Mesenchymal stem cell (in vitro differentiated cells and primary cell): ENCODE measurements at regions not wholly inside any gene's neighbourhood (a gene's known extent, or its start where the extent isn't known, plus 50 kb on each side); places are given as distances from the start of the nearest gene placed in this dataset.

Experiments used
- DNase-seq: peaks from one replicate; pipeline ENCODE4 v3.0.0-alpha.2; 2013
- H2AFZ ChIP-seq: one replicate; pipeline ENCODE4 v1.6.1; 2013; ENCODE audit warnings: low read depth, mild to moderate bottlenecking, control low read depth, inconsistent platforms, low read length, moderate library complexity
- H2AK5ac ChIP-seq: 2 replicates; pipeline ENCODE4 v1.6.1; 2013; ENCODE audit warnings: low read length, moderate library complexity, mild to moderate bottlenecking, inconsistent platforms; ENCODE audit not compliant: severe bottlenecking
- H2BK120ac ChIP-seq: one replicate; pipeline ENCODE4 v1.6.1; 2013; ENCODE audit warnings: low read depth, mild to moderate bottlenecking, inconsistent platforms, low read length, moderate library complexity
- H2BK12ac ChIP-seq, 2 experiments: one replicate each; pipeline ENCODE4 v1.6.1; 2013; ENCODE audit warnings: inconsistent platforms in 2 of 2, low read length in 2 of 2, mild to moderate bottlenecking in 2 of 2, moderate library complexity in 2 of 2, control low read depth in 1 of 2
- H2BK15ac ChIP-seq: one replicate; pipeline ENCODE4 v1.6.1; 2013; ENCODE audit warnings: mild to moderate bottlenecking, low read depth, inconsistent platforms; ENCODE audit not compliant: poor library complexity, severe bottlenecking
- H2BK5ac ChIP-seq: 2 replicates; pipeline ENCODE4 v1.6.1; 2013; ENCODE audit warnings: low read depth, mild to moderate bottlenecking, low read length, control low read depth, inconsistent platforms; ENCODE audit not compliant: poor library complexity, severe bottlenecking
- H3K14ac ChIP-seq, 2 experiments: one replicate each; pipeline ENCODE4 v1.6.1; 2013; ENCODE audit warnings: inconsistent platforms in 2 of 2, low read length in 2 of 2, control low read depth in 1 of 2, mild to moderate bottlenecking in 1 of 2, moderate library complexity in 1 of 2
- H3K18ac ChIP-seq, 2 experiments: one replicate each; pipeline ENCODE4 v1.6.1; 2013; ENCODE audit warnings: inconsistent platforms in 2 of 2, low read length in 2 of 2, control low read depth in 1 of 2, low read depth in 1 of 2, mild to moderate bottlenecking in 1 of 2
- H3K23ac ChIP-seq, 2 experiments: one replicate each; pipeline ENCODE4 v1.6.1; 2013; ENCODE audit warnings: inconsistent platforms in 2 of 2, low read length in 2 of 2, mild to moderate bottlenecking in 2 of 2, moderate library complexity in 2 of 2, control low read depth in 1 of 2
- H3K27ac ChIP-seq: 2 replicates; pipeline ENCODE4 v1.5.1; 2013; ENCODE audit warnings: mild to moderate bottlenecking, moderate library complexity, low read length, control low read depth, inconsistent platforms; ENCODE audit not compliant: poor library complexity, severe bottlenecking
- H3K27me3 ChIP-seq, 2 experiments: 2 replicates each; pipeline versions ENCODE4 v1.6.1 to v1.7.0; 2013; ENCODE audit warnings: low read length in 2 of 2, mild to moderate bottlenecking in 2 of 2, moderate library complexity in 2 of 2, control low read depth in 1 of 2, inconsistent platforms in 1 of 2; ENCODE audit not compliant: control insufficient read depth in 1 of 2, insufficient read depth in 1 of 2
- H3K36me3 ChIP-seq, 2 experiments: 2 replicates each; pipeline versions ENCODE4 v1.6.1 to v1.7.0; 2013; ENCODE audit warnings: low read length in 2 of 2, control low read depth in 1 of 2, inconsistent platforms in 1 of 2, low read depth in 1 of 2, mild to moderate bottlenecking in 1 of 2; ENCODE audit not compliant: insufficient read depth in 2 of 2, control insufficient read depth in 1 of 2
- H3K4ac ChIP-seq, 2 experiments: one replicate each; pipeline ENCODE4 v1.6.1; 2013; ENCODE audit warnings: inconsistent platforms in 2 of 2, low read length in 2 of 2, mild to moderate bottlenecking in 2 of 2, moderate library complexity in 2 of 2, control low read depth in 1 of 2, low read depth in 1 of 2
- H3K4me1 ChIP-seq: 2 replicates; pipeline ENCODE4 v1.6.1; 2013; ENCODE audit warnings: low read depth, low read length, control low read depth; ENCODE audit not compliant: control insufficient read depth, insufficient read depth
- H3K4me2 ChIP-seq: 2 replicates; pipeline ENCODE4 v1.6.1; 2013; ENCODE audit warnings: low read length, mild to moderate bottlenecking, inconsistent platforms; ENCODE audit not compliant: poor library complexity, severe bottlenecking
- H3K4me3 ChIP-seq, 2 experiments: 2 replicates each; pipeline versions ENCODE4 v1.5.1 to v1.7.0; 2013; ENCODE audit warnings: low read length in 2 of 2, mild to moderate bottlenecking in 2 of 2, control low read depth in 1 of 2, low read depth in 1 of 2; ENCODE audit not compliant: insufficient read depth in 1 of 2
- H3K79me1 ChIP-seq: replicated peaks from 2 replicates; pipeline ENCODE4 v1.6.1; 2013; ENCODE audit warnings: mild to moderate bottlenecking, control low read depth, low read length, inconsistent platforms; ENCODE audit not compliant: poor library complexity, severe bottlenecking
- H3K9ac ChIP-seq: 2 replicates; pipeline ENCODE4 v1.7.0; 2013; ENCODE audit warnings: mild to moderate bottlenecking, low read length, moderate library complexity
- H3K9me3 ChIP-seq: 2 replicates; pipeline ENCODE4 v1.7.0; 2013; ENCODE audit warnings: mild to moderate bottlenecking, low read length; ENCODE audit not compliant: control insufficient read depth
- H4K8ac ChIP-seq: one replicate; pipeline ENCODE4 v1.6.1; 2013; ENCODE audit warnings: inconsistent platforms, mild to moderate bottlenecking, low read length, moderate library complexity
- H4K91ac ChIP-seq: one replicate; pipeline ENCODE4 v1.6.1; 2013; ENCODE audit warnings: mild to moderate bottlenecking, low read length, inconsistent platforms
- WGBS: methylation state at CpG from one replicate; pipeline ENCODE4 v1.1.7; 2013; ENCODE audit warnings: mixed read lengths; 5-methylcytosine and 5-hydroxymethylcytosine counted together

DNA sequence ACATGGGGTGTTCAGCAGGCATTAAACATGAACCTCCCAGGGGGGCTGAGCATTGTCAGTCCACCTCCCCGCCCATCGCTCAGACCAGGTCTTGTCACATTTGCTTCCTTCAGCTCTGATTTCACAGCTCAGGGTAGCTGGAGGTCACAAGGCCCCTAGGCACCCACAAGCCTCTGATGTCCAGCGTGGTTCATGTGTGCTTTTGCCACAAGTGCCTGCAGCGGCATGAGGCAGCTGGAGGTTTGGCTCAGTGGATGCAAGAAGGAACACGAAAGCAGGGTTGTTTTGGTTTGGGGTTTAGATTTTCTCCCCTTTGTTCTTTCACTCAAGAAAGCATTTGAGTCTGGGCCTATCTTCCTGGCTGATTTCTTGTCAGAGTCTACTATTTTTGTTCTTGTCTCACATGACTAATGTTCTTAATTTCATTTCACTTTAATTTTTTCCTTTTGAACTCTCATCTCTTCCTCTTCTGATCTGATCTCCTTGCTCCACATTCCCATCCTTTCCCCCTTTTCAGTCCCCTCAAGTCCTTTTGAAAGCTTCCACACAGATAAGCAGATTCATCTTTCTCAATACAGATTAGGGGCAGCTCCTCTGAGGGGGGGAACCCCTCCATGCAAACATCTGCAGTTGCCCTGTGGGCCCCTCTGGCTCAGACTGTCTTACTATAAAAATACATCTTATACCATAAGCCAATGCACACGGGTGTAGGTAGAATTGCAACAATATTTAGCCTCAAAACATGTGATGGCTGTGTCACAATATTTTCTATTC, 68.1 kb upstream of the CEP85L start:
- Histone ChIP-seq H2BK5ac (no peak overlapping the region), H3K4ac (no peak overlapping the region), H4K91ac (no peak overlapping the region), H3K9me3 (no peaks in the 10 kb centered on the region), H2BK12ac (no peak overlapping the region), H3K27ac (no peak overlapping the region), H2AFZ (no peak overlapping the region), H3K9ac (no peak overlapping the region), H2BK15ac (no peak overlapping the region), H3K36me3 (no peaks in the 10 kb centered on the region), H3K23ac (no peak overlapping the region), H3K14ac (no peak overlapping the region), H3K79me1 (no peaks in the 10 kb centered on the region), H2AK5ac (no peak overlapping the region), H3K4me2 (no peak overlapping the region), H3K18ac (no peak overlapping the region), H3K4me3 (no peak overlapping the region), H4K8ac (no peak overlapping the region), H3K4me1 (no peaks in the 10 kb centered on the region), H2BK120ac (no peak overlapping the region), H3K27me3 (no peaks in the 10 kb centered on the region)
- 96% methylated on average over 5 of the region's 6 CpGs for WGBS
- DNase-seq: no peak

DNA sequence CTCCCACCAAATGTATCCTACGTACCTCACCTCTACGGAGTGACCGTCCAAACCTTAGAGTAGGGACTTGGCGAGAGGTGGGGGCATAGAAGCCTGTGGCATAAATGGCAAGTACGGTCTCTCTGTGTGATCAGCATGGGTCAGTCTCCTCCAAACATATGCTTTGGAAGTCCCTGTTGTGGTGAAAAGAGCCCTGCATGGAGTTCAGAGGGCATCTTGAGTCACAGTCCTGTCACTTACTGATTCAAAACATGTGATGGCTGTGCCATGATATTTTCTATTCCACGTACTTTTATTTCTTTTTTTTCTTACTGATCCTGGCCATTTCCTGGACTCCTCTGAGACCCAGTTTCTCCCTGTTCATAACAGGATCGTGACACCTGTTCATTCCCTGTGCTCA, 67.5 kb upstream of the CEP85L start:
- Histone ChIP-seq H3K14ac (no peak overlapping the region), H4K91ac (no peak overlapping the region), H3K18ac (no peak overlapping the region), H3K27me3 (no peaks in the 10 kb centered on the region), H3K23ac (no peak overlapping the region), H4K8ac (no peak overlapping the region), H3K4me3 (no peak overlapping the region), H3K79me1 (no peaks in the 10 kb centered on the region), H3K9me3 (no peaks in the 10 kb centered on the region), H3K9ac (no peak overlapping the region), H2AK5ac (no peak overlapping the region), H3K27ac (no peak overlapping the region), H2BK120ac (no peak overlapping the region), H3K4ac (no peak overlapping the region), H3K4me1 (no peaks in the 10 kb centered on the region), H2BK12ac (no peak overlapping the region), H2AFZ (no peak overlapping the region), H3K36me3 (no peaks in the 10 kb centered on the region), H2BK15ac (no peak overlapping the region), H2BK5ac (no peak overlapping the region), H3K4me2 (no peak overlapping the region)
- DNase-seq: no peak
- 96% methylated on average over 7 of the region's 7 CpGs for WGBS

DNA sequence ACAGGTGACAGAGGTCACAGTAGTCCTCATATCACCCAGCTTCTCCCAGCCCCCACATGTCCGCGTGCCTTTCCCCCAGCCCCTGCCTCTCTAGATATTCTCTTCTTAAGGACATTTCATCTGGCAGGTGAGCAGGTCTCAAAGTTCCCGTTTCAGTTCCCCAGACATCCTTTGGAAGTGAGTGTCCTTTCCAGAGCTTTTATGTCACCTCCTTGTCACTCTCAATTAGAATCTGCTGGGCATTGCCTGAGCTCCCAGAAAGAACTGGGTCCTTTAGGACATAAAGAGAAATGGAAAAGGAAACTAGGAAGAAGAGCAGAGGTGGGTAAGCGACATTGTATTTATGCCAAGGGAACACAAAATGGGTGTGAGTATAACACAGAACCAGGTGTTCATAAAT, 66.9 kb upstream of the CEP85L start:
- Histone ChIP-seq H4K91ac (no peak overlapping the region), H3K4me3 (no peak overlapping the region), H2AFZ (no peak overlapping the region), H3K9ac (no peak overlapping the region), H3K4me1 (no peaks in the 10 kb centered on the region), H3K27ac (no peak overlapping the region), H2BK120ac (no peak overlapping the region), H3K18ac (no peak overlapping the region), H3K79me1 (no peaks in the 10 kb centered on the region), H3K4ac (no peak overlapping the region), H3K27me3 (no peaks in the 10 kb centered on the region), H2BK15ac (no peak overlapping the region), H2BK5ac (no peak overlapping the region), H3K14ac (no peak overlapping the region), H3K23ac (no peak overlapping the region), H3K9me3 (no peaks in the 10 kb centered on the region), H3K36me3 (no peaks in the 10 kb centered on the region), H2AK5ac (no peak overlapping the region), H4K8ac (no peak overlapping the region), H2BK12ac (no peak overlapping the region), H3K4me2 (no peak overlapping the region)
- no peak for DNase-seq
- WGBS: 93% methylated on average over 4 of the region's 4 CpGs

DNA sequence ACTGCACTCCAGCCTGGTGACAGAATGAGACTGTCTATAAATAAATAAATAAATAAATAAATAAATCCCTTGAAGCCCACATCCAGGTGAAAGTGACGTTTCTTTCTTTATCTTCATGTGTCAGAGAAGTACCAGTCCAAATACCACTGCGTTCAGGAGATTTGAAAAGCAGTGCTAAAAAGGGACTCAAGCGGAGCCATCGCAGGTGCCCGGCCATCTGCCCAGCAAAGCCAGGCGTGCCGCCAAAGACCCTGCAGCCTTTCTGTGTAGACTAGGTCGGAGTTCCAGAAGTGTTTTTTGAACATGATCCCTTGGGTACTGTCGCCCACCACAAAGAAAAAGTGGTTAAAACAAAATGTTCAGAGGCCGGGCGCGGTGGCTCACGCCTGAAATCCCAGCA, 65.7 kb upstream of the CEP85L start:
- Histone ChIP-seq H2BK12ac (no peak overlapping the region), H3K23ac (no peak overlapping the region), H4K8ac (no peak overlapping the region)

More for the DNA sequence above, 65.7 kb upstream of the CEP85L start:
- Histone ChIP-seq H3K4me1 (no peaks in the 10 kb centered on the region), H2BK15ac (no peak overlapping the region), H3K36me3 (no peaks in the 10 kb centered on the region), H3K9ac (no peak overlapping the region), H2AK5ac (no peak overlapping the region), H2AFZ (no peak overlapping the region), H4K91ac (no peak overlapping the region), H2BK5ac (no peak overlapping the region), H3K4me3 (no peak overlapping the region), H2BK120ac (no peak overlapping the region), H3K4me2 (no peak overlapping the region), H3K14ac (no peak overlapping the region), H3K18ac (no peak overlapping the region), H3K9me3 (no peaks in the 10 kb centered on the region), H3K27me3 (no peaks in the 10 kb centered on the region), H3K27ac (no peak overlapping the region), H3K79me1 (no peaks in the 10 kb centered on the region), H3K4ac (no peak overlapping the region)
- 98% methylated on average over 13 of the region's 13 CpGs for WGBS
- no peak for DNase-seq
